ENCODE measurements at regions not wholly inside any gene's neighbourhood (a gene's known extent, or its start where the extent isn't known, plus 50 kb on each side); places are given as distances from the start of the nearest gene placed in this dataset.

DNA sequence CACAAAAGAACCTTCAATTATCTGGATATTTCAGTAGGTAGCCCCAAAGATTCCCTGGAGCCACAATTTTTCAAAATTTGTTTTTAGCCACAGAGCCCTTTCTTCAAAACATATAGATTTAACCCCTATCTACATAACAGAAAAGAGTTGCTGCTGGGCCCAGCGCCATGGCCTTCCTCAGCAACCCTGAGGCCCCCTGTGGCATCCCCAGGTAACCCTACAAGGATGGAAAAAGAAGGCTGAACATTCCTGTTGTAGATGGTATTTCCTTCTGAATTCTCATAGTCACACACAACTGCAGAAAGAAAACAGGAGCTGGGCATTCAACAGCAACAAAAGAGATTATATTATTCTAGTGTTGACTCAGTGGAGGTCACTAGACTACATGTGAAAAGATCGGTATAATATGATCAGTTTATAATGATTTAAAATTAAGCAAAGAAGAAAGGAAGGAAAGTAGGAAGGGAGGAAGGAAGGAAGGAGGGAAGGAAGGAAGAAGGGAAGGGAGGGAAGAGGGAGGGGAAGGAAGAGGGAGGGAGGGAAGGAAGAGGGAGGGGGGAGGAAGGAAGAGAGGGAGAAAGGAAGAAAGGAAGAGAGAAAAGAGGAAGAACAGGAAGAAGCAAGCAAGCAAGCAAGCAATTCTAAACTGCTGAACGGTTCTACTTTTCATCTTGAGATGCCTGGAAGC is 342.5 kb upstream of the NR2F2 start:
- intact Hi-C loops (cut with micrococcal nuclease; ENCODE audit: unreplicated experiment): no loop called here
- CTCF ChIA-PET: no interaction called here

DNA sequence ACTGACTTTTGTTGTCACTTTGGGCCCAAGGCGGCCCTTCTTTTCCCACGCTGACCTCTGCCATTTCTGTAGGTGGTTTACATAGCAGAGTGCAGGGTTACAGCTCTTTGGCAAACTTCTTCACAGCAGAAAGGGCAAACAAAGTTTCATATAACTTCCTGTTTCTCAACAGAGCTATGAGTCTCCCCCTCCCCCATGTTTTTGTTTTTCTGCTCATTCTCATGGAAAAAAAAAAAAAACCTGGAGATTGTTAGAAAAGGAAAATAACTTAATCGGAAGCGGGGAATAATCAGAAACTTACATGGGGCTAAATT is 342.0 kb upstream of the NR2F2 start:
- CTCF ChIA-PET: no interaction called here
- POLR2A ChIA-PET (ENCODE audit: low non-redundant PET): no interaction called here
- intact Hi-C loops (cut with micrococcal nuclease; ENCODE audit: unreplicated experiment): no loop called here

More for the DNA sequence above, 342.5 kb upstream of the NR2F2 start:
- H3K9me3 ChIP-seq (ENCODE audit: low read depth, low read length, poor library complexity, severe bottlenecking): no peaks in the 10 kb centered on the region
- no peaks in the 10 kb centered on the region for H3K27me3 ChIP-seq (replicated peaks; ENCODE audit: insufficient read depth, low read depth, low read length, poor library complexity)
- DNase-seq (ENCODE audit: low spot score): no peak
- no peaks in the 10 kb centered on the region for H3K4me1 ChIP-seq (ENCODE audit: insufficient read depth, low read length, poor library complexity, severe bottlenecking)
- H3K27ac ChIP-seq (ENCODE audit: low read depth, low read length, poor library complexity, severe bottlenecking): no peak overlapping the region
- no peak overlapping the region for H3K4me3 ChIP-seq (ENCODE audit: low read depth, low read length, poor library complexity, severe bottlenecking)
- no peaks in the 10 kb centered on the region for H3K36me3 ChIP-seq (ENCODE audit: insufficient read depth, low read length, poor library complexity, severe bottlenecking)
- TF ChIP-seq EZH2 (IDR thresholded peaks at IDR 0.05; ENCODE audit: borderline replicate concordance, low read depth, low read length, poor library complexity, severe bottlenecking): no peak
- TF ChIP-seq CTCF (conservative IDR thresholded peaks at IDR 0.05; ENCODE audit: low read depth, low read length): no peak
- BruUV-seq (replicated peaks): no TSS peak
- POLR2A ChIA-PET (ENCODE audit: low non-redundant PET): no interaction called here

DNA sequence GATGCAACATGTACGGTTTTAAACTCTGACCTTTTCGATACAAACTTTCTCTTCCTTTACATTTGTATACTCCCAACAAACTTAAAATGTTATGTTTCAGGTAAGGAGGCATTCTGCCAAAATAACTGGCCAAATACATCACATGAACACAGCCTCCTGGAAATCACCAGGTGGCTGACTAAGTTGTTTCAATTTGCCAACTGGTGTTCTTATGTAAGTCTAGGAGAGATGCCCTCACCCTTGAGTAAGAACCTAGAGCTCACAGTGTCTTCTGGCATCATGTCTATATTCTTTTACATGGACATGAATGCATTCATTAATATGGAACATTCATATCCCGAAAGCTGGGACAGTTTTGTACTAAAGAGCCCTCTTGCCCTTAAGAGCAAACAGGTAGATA is 341.1 kb upstream of the NR2F2 start:
- POLR2A ChIA-PET (ENCODE audit: low non-redundant PET): no interaction called here
- H3K4me3 ChIP-seq (ENCODE audit: low read depth, low read length, poor library complexity, severe bottlenecking): no peak overlapping the region
- no TSS peak for BruUV-seq (replicated peaks)
- TF ChIP-seq CTCF (conservative IDR thresholded peaks at IDR 0.05; ENCODE audit: low read depth, low read length): no peak
- no peak for TF ChIP-seq EZH2 (IDR thresholded peaks at IDR 0.05; ENCODE audit: borderline replicate concordance, low read depth, low read length, poor library complexity, severe bottlenecking)
- H3K4me1 ChIP-seq (ENCODE audit: insufficient read depth, low read length, poor library complexity, severe bottlenecking): no peaks in the 10 kb centered on the region
- H3K36me3 ChIP-seq (ENCODE audit: insufficient read depth, low read length, poor library complexity, severe bottlenecking): no peaks in the 10 kb centered on the region
- intact Hi-C loops (cut with micrococcal nuclease; ENCODE audit: unreplicated experiment): no loop called here
- no peaks in the 10 kb centered on the region for H3K9me3 ChIP-seq (ENCODE audit: low read depth, low read length, poor library complexity, severe bottlenecking)
- H3K27ac ChIP-seq (ENCODE audit: low read depth, low read length, poor library complexity, severe bottlenecking): no peak overlapping the region
- H3K27me3 ChIP-seq (replicated peaks; ENCODE audit: insufficient read depth, low read depth, low read length, poor library complexity): no peaks in the 10 kb centered on the region
- DNase-seq (ENCODE audit: low spot score): no peak
- CTCF ChIA-PET: no interaction called here

More for the DNA sequence above, 342.0 kb upstream of the NR2F2 start:
- Histone ChIP-seq H3K27me3 (replicated peaks; ENCODE audit: insufficient read depth, low read depth, low read length, poor library complexity) (no peaks in the 10 kb centered on the region), H3K9me3 (ENCODE audit: low read depth, low read length, poor library complexity, severe bottlenecking) (no peaks in the 10 kb centered on the region), H3K4me3 (ENCODE audit: low read depth, low read length, poor library complexity, severe bottlenecking) (no peak overlapping the region), H3K36me3 (ENCODE audit: insufficient read depth, low read length, poor library complexity, severe bottlenecking) (no peaks in the 10 kb centered on the region), H3K27ac (ENCODE audit: low read depth, low read length, poor library complexity, severe bottlenecking) (no peak overlapping the region), H3K4me1 (ENCODE audit: insufficient read depth, low read length, poor library complexity, severe bottlenecking) (no peaks in the 10 kb centered on the region)
- BruUV-seq (replicated peaks): no TSS peak
- TF ChIP-seq EZH2 (IDR thresholded peaks at IDR 0.05; ENCODE audit: borderline replicate concordance, low read depth, low read length, poor library complexity, severe bottlenecking) (no peak), CTCF (conservative IDR thresholded peaks at IDR 0.05; ENCODE audit: low read depth, low read length) (no peak)
- no peak for DNase-seq (ENCODE audit: low spot score)
